BJ (cell line): ENCODE measurements at regions not wholly inside any gene's neighbourhood (a gene's known extent, or its start where the extent isn't known, plus 50 kb on each side); places are given as distances from the start of the nearest gene placed in this dataset.
"Not testable (repeated sequence)": the region's sequence is repeated elsewhere in the genome, so short reads cannot be mapped to it uniquely, and the experiment has no call there.

Experiments
- CTCF ChIA-PET: fragments of 350-600 bp; formaldehyde crosslinking; extraction: SDS; loops from one replicate; lab custom pipeline; 2021; ENCODE audit warnings: antibody characterized with exemption, inconsistent platforms; lab: Yijun Ruan, JAX
- POLR2A ChIA-PET: fragments of 300-600 bp; sonication (Branson Sonifier 250); formaldehyde crosslinking; extraction: SDS; loops from one replicate; lab custom pipeline; 2021; ENCODE audit warnings: antibody characterized with exemption; lab: Charles Lee
- DNase-seq: peaks from one replicate; pipeline ENCODE4 v3.0.0-alpha.2; 2011; ENCODE audit warnings: low read depth
- H3K27me3 ChIP-seq: 2 replicates; pipeline ENCODE4 v1.6.0; 2011; ENCODE audit warnings: low read length; ENCODE audit not compliant: control insufficient read depth, insufficient read depth
- H3K36me3 ChIP-seq: 2 replicates; pipeline ENCODE4 v1.5.1; 2011; ENCODE audit warnings: low read length; ENCODE audit not compliant: control insufficient read depth, insufficient read depth
- H3K4me3 ChIP-seq: 2 replicates; pipeline ENCODE4 v1.5.1; 2011; ENCODE audit warnings: low read depth, mild to moderate bottlenecking, control low read depth, low read length
- TF ChIP-seq, protein P1 (sequence below): IDR thresholded peaks from 2 replicates; pipeline ENCODE4 v1.5.1; 2011; ENCODE audit warnings: low read depth, mild to moderate bottlenecking, control low read depth, inconsistent platforms, low read length, moderate library complexity; ENCODE audit not compliant: insufficient read depth

DNA sequence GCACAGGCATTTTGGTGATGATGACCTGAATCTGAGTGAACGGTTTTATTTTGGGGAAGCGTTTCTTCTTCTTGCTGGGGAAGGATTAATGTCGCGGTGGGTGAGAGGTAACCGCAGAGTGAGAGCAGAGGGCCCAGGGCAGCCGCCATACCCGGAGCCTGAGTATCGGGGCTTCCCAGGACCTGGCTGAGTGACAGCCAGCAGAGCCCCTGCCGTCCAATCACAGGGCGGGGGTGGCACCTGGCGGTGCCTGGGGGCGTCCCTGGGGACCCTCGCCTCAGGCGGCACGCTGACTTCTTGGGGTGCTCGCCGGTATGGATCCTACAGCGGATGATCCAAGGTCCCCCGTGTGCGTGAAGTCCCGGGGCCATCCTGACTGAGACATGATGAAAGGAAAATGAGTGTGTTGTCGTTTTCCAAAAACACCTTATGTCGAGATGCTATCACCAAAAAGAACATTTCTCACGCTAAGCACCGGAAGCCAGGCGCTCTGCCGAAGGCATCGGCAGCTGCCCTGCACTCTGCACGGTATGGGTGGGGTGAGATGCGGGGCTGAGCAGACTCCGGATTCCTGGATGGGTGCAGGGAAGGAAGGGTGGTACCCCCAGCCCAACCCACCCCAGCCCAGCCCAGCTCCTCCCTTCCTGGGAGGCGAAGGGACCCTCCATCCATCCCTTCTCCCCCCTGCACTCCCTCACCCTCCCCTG is 227.9 kb upstream of the SHH start:
- no peak overlapping the region for H3K4me3 ChIP-seq
- H3K36me3 ChIP-seq = no peaks in the 10 kb centered on the region
- CTCF ChIA-PET = no interaction called here
- POLR2A ChIA-PET = no interaction called here
- TF ChIP-seq, protein P1, sequence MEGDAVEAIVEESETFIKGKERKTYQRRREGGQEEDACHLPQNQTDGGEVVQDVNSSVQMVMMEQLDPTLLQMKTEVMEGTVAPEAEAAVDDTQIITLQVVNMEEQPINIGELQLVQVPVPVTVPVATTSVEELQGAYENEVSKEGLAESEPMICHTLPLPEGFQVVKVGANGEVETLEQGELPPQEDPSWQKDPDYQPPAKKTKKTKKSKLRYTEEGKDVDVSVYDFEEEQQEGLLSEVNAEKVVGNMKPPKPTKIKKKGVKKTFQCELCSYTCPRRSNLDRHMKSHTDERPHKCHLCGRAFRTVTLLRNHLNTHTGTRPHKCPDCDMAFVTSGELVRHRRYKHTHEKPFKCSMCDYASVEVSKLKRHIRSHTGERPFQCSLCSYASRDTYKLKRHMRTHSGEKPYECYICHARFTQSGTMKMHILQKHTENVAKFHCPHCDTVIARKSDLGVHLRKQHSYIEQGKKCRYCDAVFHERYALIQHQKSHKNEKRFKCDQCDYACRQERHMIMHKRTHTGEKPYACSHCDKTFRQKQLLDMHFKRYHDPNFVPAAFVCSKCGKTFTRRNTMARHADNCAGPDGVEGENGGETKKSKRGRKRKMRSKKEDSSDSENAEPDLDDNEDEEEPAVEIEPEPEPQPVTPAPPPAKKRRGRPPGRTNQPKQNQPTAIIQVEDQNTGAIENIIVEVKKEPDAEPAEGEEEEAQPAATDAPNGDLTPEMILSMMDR = no peak
- DNase-seq = no peak
- H3K27me3 ChIP-seq = no peaks in the 10 kb centered on the region

DNA sequence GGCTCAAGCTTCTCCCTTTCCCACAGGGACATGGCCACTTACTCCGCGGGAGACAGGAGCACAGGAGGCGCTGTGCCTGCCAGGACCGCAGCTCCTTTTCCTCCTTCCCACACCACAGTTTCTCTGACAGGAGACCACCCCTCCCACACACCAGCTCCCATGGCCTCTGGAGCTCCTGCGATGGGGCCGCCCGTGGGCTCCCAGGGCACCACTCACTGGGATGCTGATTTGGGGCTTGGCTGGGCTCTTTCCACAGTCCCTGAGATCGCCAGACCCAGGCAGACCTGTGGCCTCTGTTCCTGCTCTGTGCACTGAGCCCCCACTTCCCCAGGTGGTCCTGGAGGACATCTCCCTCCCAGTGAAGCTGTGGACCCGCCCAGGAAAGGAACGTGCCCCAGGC is 226.9 kb upstream of the SHH start:
- no peak overlapping the region for H3K4me3 ChIP-seq
- TF ChIP-seq, protein P1 = no peak

DNA sequence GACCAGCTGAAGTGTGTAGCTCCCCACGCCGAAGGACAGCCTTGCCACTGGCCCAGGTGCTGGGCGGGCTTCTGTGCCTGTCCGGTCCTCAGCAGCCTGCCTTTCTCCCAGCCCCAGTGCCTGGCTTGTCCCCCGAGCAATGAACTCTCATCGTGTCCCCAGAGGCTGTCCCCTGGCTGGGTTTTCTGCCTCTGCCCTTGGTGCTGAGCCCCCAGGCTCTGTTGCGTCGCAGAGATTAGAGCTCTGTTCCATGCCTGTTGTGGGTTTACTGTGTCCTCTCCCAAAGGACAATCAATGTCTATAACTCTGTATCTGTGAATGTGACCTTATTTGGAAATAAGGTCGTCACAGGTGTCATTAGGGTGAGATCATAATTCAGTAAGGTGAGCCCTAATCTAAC is 226.1 kb upstream of the SHH start:
- TF ChIP-seq, protein P1 = no peak
- Histone ChIP-seq H3K4me3 (no peak overlapping the region), H3K27me3 (no peaks in the 10 kb centered on the region), H3K36me3 (no peaks in the 10 kb centered on the region)
- CTCF ChIA-PET = no interaction called here
- POLR2A ChIA-PET = no interaction called here
- DNase-seq = no peak

More for the DNA sequence above, 226.9 kb upstream of the SHH start:
- no peak for DNase-seq
- POLR2A ChIA-PET = no interaction called here
- CTCF ChIA-PET = no interaction called here
- no peaks in the 10 kb centered on the region for H3K27me3 ChIP-seq
- no peaks in the 10 kb centered on the region for H3K36me3 ChIP-seq

- POLR2A ChIA-PET = no interaction called here
- no peaks in the 10 kb centered on the region for H3K36me3 ChIP-seq
- H3K4me3 ChIP-seq = no peak overlapping the region
- TF ChIP-seq, protein P1 = no peak
- CTCF ChIA-PET = no interaction called here
- DNase-seq = no peak
- no peaks in the 10 kb centered on the region for H3K27me3 ChIP-seq
These were observed 223.9 kb upstream of the SHH start for GRCh38 chr7:156036153-156036552.

- CTCF ChIA-PET, POLR2A ChIA-PET, H3K4me3 ChIP-seq, H3K27me3 ChIP-seq, DNase-seq, H3K36me3 ChIP-seq: not testable (repeated sequence)
These were observed 223.1 kb upstream of the SHH start for GRCh38 chr7:156035387-156035786.

DNA sequence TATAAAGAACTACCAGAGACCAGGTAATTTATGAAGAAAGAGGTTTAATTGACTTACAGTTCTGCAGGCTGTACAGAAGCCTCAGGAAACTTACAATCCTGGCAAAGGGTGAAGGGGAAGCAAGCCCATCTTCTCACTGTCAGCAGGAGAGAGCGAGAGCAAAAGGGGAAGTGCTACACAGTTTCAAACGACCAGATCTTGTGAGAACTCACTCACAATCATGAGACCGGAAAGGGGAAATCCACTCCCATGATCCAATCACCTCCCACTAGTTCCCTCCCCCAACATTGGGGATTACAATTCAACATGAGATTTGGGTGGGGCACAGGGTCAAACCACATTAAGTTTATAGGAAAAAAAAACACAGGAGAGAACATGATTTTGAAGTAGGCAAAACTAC is 222.1 kb upstream of the SHH start:
- H3K27me3 ChIP-seq = no peaks in the 10 kb centered on the region
- TF ChIP-seq, protein P1 = no peak
- DNase-seq = no peak
- no peaks in the 10 kb centered on the region for H3K36me3 ChIP-seq
- CTCF ChIA-PET = no interaction called here
- H3K4me3 ChIP-seq = no peak overlapping the region
- POLR2A ChIA-PET = no interaction called here
